HEK293T (cell line): ENCODE measurements at regions not wholly inside any gene's neighbourhood (a gene's known extent, or its start where the extent isn't known, plus 50 kb on each side); places are given as distances from the start of the nearest gene placed in this dataset.

Experiments used
- CTCF ChIA-PET: fragments of 350-600 bp; formaldehyde crosslinking; extraction: SDS; loops from one replicate; lab custom pipeline; 2021; ENCODE audit warnings: antibody characterized with exemption, inconsistent platforms; lab: Yijun Ruan, JAX
- POLR2A ChIA-PET: fragments of 350-600 bp; formaldehyde crosslinking; extraction: SDS; loops from one replicate; lab custom pipeline; 2020; ENCODE audit warnings: antibody characterized with exemption, inconsistent platforms; lab: Yijun Ruan, JAX
- DNase-seq: peaks from one replicate; pipeline ENCODE4 v3.0.0; 2012; ENCODE audit warnings: mixed read lengths; ENCODE audit errors: extremely low spot score
- ARNT ChIP-seq: fragments of 450-650 bp; IDR thresholded peaks from 2 replicates; pipeline ENCODE4 v1.6.1; 2017; ENCODE audit warnings: mild to moderate bottlenecking
- BHLHE40 ChIP-seq: fragments of 450-650 bp; IDR thresholded peaks from 2 replicates; pipeline ENCODE4 v1.6.1; 2016; ENCODE audit warnings: mild to moderate bottlenecking, moderate library complexity, borderline replicate concordance
- CTBP1 ChIP-seq: fragments of 450-650 bp; IDR thresholded peaks from 2 replicates; pipeline ENCODE4 v1.6.1; 2016; ENCODE audit warnings: borderline replicate concordance
- ELF4 ChIP-seq: fragments of 450-650 bp; IDR thresholded peaks from 2 replicates; pipeline ENCODE4 v1.6.1; 2017; ENCODE audit warnings: antibody characterized with exemption
- FOXA1 ChIP-seq: fragments of 450-650 bp; IDR thresholded peaks from 2 replicates; pipeline ENCODE4 v1.6.1; 2016; ENCODE audit warnings: mild to moderate bottlenecking
- FOXK2 ChIP-seq: fragments of 450-650 bp; IDR thresholded peaks from 2 replicates; pipeline ENCODE4 v1.6.1; 2016; ENCODE audit warnings: mild to moderate bottlenecking
- FOXM1 ChIP-seq: fragments of 450-650 bp; IDR thresholded peaks from 2 replicates; pipeline ENCODE4 v1.6.1; 2017; ENCODE audit warnings: mild to moderate bottlenecking, borderline replicate concordance
- HDGF ChIP-seq: fragments of 450-650 bp; IDR thresholded peaks from 2 replicates; pipeline ENCODE4 v1.6.1; 2017; ENCODE audit warnings: antibody characterized with exemption, borderline replicate concordance
- L3MBTL2 ChIP-seq: fragments of 450-650 bp; conservative IDR thresholded peaks from 2 replicates; pipeline ENCODE4 v1.6.1; 2016; ENCODE audit warnings: mild to moderate bottlenecking
- LEF1 ChIP-seq: fragments of 450-650 bp; IDR thresholded peaks from 2 replicates; pipeline ENCODE4 v1.6.1; 2017; ENCODE audit warnings: mild to moderate bottlenecking, borderline replicate concordance
- NFRKB ChIP-seq: fragments of 450-650 bp; IDR thresholded peaks from 2 replicates; pipeline ENCODE4 v1.6.1; 2016; ENCODE audit warnings: mild to moderate bottlenecking, moderate library complexity
- SP1 ChIP-seq: fragments of 450-650 bp; IDR thresholded peaks from 2 replicates; pipeline ENCODE4 v1.6.1; 2017
- SUZ12 ChIP-seq: fragments of 450-650 bp; IDR thresholded peaks from 2 replicates; pipeline ENCODE4 v1.6.1; 2016; ENCODE audit warnings: mild to moderate bottlenecking
- TARDBP ChIP-seq: fragments of 450-650 bp; IDR thresholded peaks from 2 replicates; pipeline ENCODE4 v1.6.1; 2016
- ZNF384 ChIP-seq: fragments of 450-650 bp; IDR thresholded peaks from 2 replicates; pipeline ENCODE4 v1.6.1; 2016
- TF ChIP-seq, protein P1 (sequence below): fragments of 450-650 bp; IDR thresholded peaks from 2 replicates; pipeline ENCODE4 v1.6.1; 2016

DNA sequence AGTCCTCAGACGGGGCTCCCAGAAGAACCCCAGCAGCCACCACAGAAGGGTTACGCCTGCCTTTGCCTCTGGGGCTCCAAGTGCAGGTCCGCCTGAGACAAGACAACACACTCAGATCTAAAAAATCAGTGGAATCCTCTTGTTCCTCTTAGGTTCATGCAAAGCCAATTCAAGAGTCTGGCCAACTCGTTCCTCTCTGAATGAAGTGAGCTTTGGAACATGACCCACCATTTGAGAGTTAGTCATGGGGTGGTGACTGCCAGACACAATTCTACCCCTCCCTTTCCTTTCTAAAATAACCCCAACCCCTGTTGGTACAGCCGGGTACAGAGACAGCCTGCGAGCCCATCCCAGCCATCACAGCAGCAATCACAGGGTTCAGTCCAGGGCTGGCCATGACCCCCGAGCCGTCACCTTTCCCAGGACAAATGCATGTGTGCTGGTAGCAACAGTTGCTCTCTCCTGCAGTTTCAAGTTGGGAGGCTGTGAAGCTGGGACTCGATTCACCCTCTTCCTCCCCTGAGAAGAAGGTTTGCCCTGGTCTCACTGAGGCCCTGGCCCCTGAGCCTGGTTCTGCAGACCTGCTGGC is 183.1 kb upstream of the SH3BP4 start:
- TF ChIP-seq ARNT (no peak), LEF1 (no peak), L3MBTL2 (no peak), NFRKB (no peak), BHLHE40 (no peak)
- CTCF ChIA-PET, result no interaction called here
- POLR2A ChIA-PET, result no interaction called here

DNA sequence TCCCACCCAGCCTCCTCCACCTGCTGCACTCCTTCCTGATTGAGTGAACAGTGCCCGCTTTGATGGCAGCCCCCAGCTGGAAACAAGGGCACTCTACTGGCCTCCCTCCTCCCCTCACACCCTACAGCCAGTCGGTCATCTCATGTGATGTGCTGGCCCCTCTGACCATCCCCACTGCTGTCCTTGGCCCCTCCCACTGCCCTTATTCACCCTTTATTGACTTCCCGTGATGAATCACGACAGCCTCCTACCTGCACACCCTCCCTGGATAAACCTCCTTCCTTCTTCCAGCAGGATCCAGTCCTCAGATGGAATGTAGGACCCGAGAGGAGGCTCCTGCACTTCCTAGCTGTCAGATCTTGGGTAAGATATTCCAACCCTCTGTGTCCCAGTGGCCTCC is 186.5 kb upstream of the SH3BP4 start:
- DNase-seq, result no peak
- TF ChIP-seq SUZ12 (no peak), FOXA1 (no peak), ARNT (no peak), FOXM1 (no peak), ZNF384 (no peak), L3MBTL2 (no peak), HDGF (no peak), FOXK2 (no peak), NFRKB (no peak), BHLHE40 (no peak), TARDBP (no peak)
- TF ChIP-seq, protein P1, sequence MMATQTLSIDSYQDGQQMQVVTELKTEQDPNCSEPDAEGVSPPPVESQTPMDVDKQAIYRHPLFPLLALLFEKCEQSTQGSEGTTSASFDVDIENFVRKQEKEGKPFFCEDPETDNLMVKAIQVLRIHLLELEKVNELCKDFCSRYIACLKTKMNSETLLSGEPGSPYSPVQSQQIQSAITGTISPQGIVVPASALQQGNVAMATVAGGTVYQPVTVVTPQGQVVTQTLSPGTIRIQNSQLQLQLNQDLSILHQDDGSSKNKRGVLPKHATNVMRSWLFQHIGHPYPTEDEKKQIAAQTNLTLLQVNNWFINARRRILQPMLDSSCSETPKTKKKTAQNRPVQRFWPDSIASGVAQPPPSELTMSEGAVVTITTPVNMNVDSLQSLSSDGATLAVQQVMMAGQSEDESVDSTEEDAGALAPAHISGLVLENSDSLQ, result no peak
- POLR2A ChIA-PET, result no interaction called here
- CTCF ChIA-PET, result no interaction called here

More for the DNA sequence above, 183.1 kb upstream of the SH3BP4 start:
- no peak for DNase-seq

DNA sequence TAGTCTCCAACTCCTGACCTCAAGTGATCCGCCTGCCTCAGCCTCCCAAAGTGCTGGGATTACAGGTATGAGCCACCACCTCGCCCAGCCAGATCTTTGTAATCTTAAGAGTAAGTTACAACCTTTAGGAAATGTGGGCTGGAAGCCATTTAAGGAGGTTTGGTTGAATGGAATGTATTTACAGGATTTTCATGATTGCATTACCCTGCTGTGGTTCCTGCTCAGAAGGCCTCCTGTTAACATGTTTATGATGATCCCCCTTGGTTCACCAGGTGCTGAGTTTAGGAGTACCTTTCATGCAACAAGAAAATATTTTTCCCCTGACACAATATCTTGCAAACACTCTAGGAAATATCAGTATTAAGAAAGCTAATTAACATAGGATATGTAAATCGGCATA is 187.4 kb upstream of the SH3BP4 start:
- CTCF ChIA-PET, result no interaction called here
- no peak for DNase-seq
- TF ChIP-seq FOXA1 (no peak), LEF1 (no peak), ELF4 (no peak), HDGF (no peak), FOXM1 (no peak), L3MBTL2 (no peak), TARDBP (no peak), SP1 (no peak), ARNT (no peak), BHLHE40 (no peak), NFRKB (no peak), CTBP1 (no peak), ZNF384 (no peak), FOXK2 (no peak), SUZ12 (no peak)
- TF ChIP-seq, protein P1, result no peak
- POLR2A ChIA-PET, result no interaction called here

DNA sequence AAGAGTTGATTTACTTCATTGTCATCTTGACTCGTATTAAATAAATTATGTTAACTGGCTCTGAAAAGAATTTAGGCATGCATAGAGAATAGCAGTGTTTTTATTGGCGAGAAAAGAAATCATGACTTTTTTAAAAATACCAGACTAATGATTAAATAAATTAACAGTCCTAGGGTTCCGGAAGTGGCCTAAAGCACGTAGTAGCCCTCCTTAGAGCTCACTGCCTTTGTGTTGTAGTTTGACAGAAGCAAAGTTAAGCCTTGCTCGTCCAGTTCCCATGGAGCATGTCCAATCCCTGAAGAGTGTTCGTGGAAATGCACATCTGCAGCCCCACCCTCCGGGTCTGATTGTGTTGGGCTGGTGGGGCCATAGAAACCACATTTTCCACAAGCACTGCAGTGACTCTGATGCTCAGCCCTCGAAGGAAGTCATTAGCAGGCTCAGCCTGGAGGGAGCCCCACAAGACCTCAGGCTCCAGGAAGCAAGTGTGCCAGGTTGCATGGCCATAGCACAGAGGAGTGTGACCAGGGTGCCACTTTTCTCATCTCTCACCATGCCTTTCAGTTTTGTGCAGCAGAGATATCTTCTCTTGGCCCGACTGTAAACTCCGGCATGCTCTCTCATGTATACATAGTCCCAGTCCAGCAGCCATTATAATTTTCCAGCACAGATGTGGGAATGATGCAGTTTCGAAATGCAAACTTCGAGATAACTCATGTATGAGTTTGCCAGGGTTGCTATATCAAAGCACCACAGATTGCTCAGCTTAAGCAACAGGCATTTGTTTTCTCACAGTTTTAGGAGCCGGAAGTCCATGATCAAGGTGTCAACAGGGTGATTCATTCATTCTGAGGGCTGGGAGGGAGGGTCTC is 188.6 kb upstream of the SH3BP4 start:
- TF ChIP-seq FOXA1 (no peak), L3MBTL2 (no peak), NFRKB (no peak), LEF1 (no peak), ELF4 (no peak), SP1 (no peak), TARDBP (no peak), HDGF (no peak), FOXK2 (no peak), SUZ12 (no peak), CTBP1 (no peak), ZNF384 (no peak), ARNT (no peak)
- TF ChIP-seq, protein P1, result no peak
- CTCF ChIA-PET, result interaction anchor here (0.6 kb wide), 1 partner anchor 351 kb away, joined by 5 read pairs; no protein-coding TSS in a partner anchor
- POLR2A ChIA-PET, result no interaction called here
- no peak for DNase-seq

DNA sequence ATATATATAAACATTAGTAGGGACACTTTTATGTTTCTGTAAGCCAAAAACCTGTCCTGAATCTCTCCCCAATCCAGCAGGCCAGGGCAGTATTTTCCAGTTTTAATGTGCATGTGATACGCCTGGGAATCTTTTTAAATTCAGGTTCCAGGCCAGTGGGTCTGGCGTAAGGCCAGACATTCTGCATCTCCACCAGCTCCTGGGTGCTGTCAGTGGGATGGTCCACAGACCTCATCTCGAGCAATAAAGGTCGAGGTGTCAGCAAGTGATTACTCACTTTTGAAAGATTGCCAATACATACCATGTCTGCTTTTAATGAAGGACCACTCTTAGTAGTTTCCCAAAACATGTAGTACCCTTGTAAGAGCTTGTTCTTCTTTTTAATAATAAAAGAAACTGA is 189.9 kb upstream of the SH3BP4 start:
- CTCF ChIA-PET, result no interaction called here
- POLR2A ChIA-PET, result no interaction called here
- no peak for DNase-seq
- no peak for TF ChIP-seq SP1
- TF ChIP-seq CTBP1, result no peak
- TF ChIP-seq ELF4, result no peak
- TF ChIP-seq HDGF, result no peak
- no peak for TF ChIP-seq ZNF384
- no peak for TF ChIP-seq L3MBTL2
- TF ChIP-seq NFRKB, result no peak
- TF ChIP-seq, protein P1, result no peak
- no peak for TF ChIP-seq TARDBP

DNA sequence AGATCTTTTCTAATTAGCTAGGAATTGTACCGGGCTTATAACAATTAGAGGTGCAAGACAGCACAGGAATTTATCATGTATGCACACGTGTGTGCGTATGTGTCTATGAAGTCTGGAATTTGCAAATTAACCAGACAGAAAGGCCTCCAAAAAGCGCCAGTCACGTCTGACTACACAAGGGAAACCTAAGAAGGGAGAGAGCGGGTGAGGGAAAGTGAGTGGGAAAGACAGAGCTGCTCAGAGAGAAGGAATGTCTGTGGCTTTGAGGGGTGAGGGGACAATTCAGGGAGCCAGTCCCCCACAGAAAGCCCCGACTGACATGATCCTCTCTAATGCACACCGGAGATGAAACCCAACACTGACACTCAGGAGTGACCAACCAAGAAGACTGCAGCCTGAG is 197.7 kb upstream of the SH3BP4 start:
- ChIA-PET CTCF (no interaction called here), POLR2A (no interaction called here)
- no peak for TF ChIP-seq SP1
- TF ChIP-seq CTBP1, result no peak
- TF ChIP-seq, protein P1, result no peak
- no peak for TF ChIP-seq FOXM1
- no peak for TF ChIP-seq TARDBP
- DNase-seq, result no peak
